Prostate gland (tissue), 2 donors: ENCODE measurements at regions not wholly inside any gene's neighbourhood (a gene's known extent, or its start where the extent isn't known, plus 50 kb on each side); places are given as distances from the start of the nearest gene placed in this dataset.

ENCODE experiments used
- DNase-seq: peaks from one replicate; pipeline ENCODE4 v3.0.0-alpha.2; 2019; ENCODE audit warnings: low spot score
- H3K27ac ChIP-seq, 2 donors: fragments of 200-600 bp; sonication (generic); 2 replicates each; pipeline ENCODE4 v1.5.1; 2017 to 2019
- H3K27me3 ChIP-seq: fragments of 200-600 bp; sonication (generic); replicated peaks from 2 replicates; pipeline ENCODE4 v1.5.1; 2019; ENCODE audit not compliant: insufficient read depth
- H3K36me3 ChIP-seq, 2 donors: fragments of 200-600 bp; sonication (generic); 1 replicate in 1 of 2; 2 replicates in 1 of 2; pipeline versions ENCODE4 v1.5.1 to v1.8.1; 2017 to 2019
- H3K4me1 ChIP-seq: fragments of 200-600 bp; sonication (generic); replicated peaks from 2 replicates; pipeline ENCODE4 v1.5.1; 2019
- H3K4me3 ChIP-seq, 2 donors: fragments of 200-600 bp; sonication (generic); 2 replicates each; pipeline ENCODE4 v1.5.1; 2017 to 2019
- H3K9me3 ChIP-seq: fragments of 200-600 bp; sonication (generic); 2 replicates; pipeline ENCODE4 v1.5.1; 2017
- CTCF ChIP-seq, 4 experiments: fragments of 200-600 bp in 2 of 4; fragments of 450-650 bp in 2 of 4; sonication (generic) in 2 of 4; IDR thresholded peaks; 1 replicate in 3 of 4; 2 replicates in 1 of 4; pipeline ENCODE4 v1.5.1; 2016 to 2019; ENCODE audit warnings: antibody characterized with exemption in 4 of 4, mild to moderate bottlenecking in 2 of 4, moderate library complexity in 2 of 4
- POLR2A ChIP-seq: fragments of 450-650 bp; IDR thresholded peaks from one replicate; pipeline ENCODE4 v1.6.1; 2016; ENCODE audit warnings: antibody characterized with exemption, mild to moderate bottlenecking
- POLR2AphosphoS5 ChIP-seq: sonication (generic); formaldehyde crosslinking; IDR thresholded peaks from one replicate; pipeline ENCODE4 v1.6.1; 2017; ENCODE audit warnings: antibody characterized with exemption
- WGBS: methylation state at CpG from one replicate; pipeline ENCODE4 v1.1.5; 2018; 5-methylcytosine and 5-hydroxymethylcytosine counted together
- intact Hi-C: fragments of 100-400 bp; cut with DNase I; formaldehyde crosslinking; loops from one replicate; pipeline ENCODE4 v1.14.2; 2022

GRCh38 chr3:3639078-3639477, 160.2 kb upstream of the LRRN1 start:
- TF ChIP-seq POLR2A (no peak), POLR2AphosphoS5 (no peak), CTCF (IDR thresholded peaks at IDR 0.05) (no peak)
- no peak for DNase-seq
- WGBS, result 95% methylated on average over 2 of the region's 2 CpGs
- Histone ChIP-seq H3K27me3 (no peaks in the 10 kb centered on the region), H3K9me3 (no peaks in the 10 kb centered on the region), H3K4me1 (no peaks in the 10 kb centered on the region), H3K27ac (no peak overlapping the region), H3K4me3 (no peak overlapping the region), H3K36me3 (no peaks in the 10 kb centered on the region)
- intact Hi-C loops, result no loop called here

GRCh38 chr3:3636815-3637214, 162.4 kb upstream of the LRRN1 start:
- peak; percentile 24 for TF ChIP-seq POLR2AphosphoS5
- no peak for TF ChIP-seq CTCF (IDR thresholded peaks at IDR 0.05)
- DNase-seq, result peak; percentile 55
- Histone ChIP-seq H3K4me1 (no peaks in the 10 kb centered on the region), H3K27me3 (no peaks in the 10 kb centered on the region), H3K27ac (no peak overlapping the region), H3K9me3 (no peaks in the 10 kb centered on the region), H3K36me3 (no peaks in the 10 kb centered on the region), H3K4me3 (no peak overlapping the region)
- intact Hi-C loops, result no loop called here
- WGBS, result 15% methylated on average over 2 of the region's 2 CpGs

- Histone ChIP-seq H3K27ac (no peak overlapping the region), H3K9me3 (no peaks in the 10 kb centered on the region), H3K27me3 (no peaks in the 10 kb centered on the region), H3K4me1 (no peaks in the 10 kb centered on the region), H3K4me3 (no peak overlapping the region), H3K36me3 (no peaks in the 10 kb centered on the region)
- 91% methylated on average over 1 of the region's 1 CpG for WGBS
- intact Hi-C loops, result no loop called here
- DNase-seq, result no peak
- TF ChIP-seq POLR2A (no peak), CTCF (IDR thresholded peaks at IDR 0.05) (no peak), POLR2AphosphoS5 (no peak)
Measured at GRCh38 chr3:3635109-3635508, 164.1 kb upstream of the LRRN1 start.

- Histone ChIP-seq H3K9me3 (no peaks in the 10 kb centered on the region), H3K4me1 (no peaks in the 10 kb centered on the region), H3K4me3 (no peak overlapping the region), H3K36me3 (no peaks in the 10 kb centered on the region), H3K27ac (no peak overlapping the region), H3K27me3 (no peaks in the 10 kb centered on the region)
- DNase-seq, result no peak
- intact Hi-C loops, result no loop called here
- 94% methylated on average over 6 of the region's 6 CpGs for WGBS
- TF ChIP-seq CTCF (IDR thresholded peaks at IDR 0.05), result no peak
- no peak for TF ChIP-seq POLR2A
- no peak for TF ChIP-seq POLR2AphosphoS5
Measured at GRCh38 chr3:3634326-3634725, 164.9 kb upstream of the LRRN1 start.

- H3K4me3 ChIP-seq, result no peak overlapping the region
- no peaks in the 10 kb centered on the region for H3K9me3 ChIP-seq
- no peaks in the 10 kb centered on the region for H3K27me3 ChIP-seq
- TF ChIP-seq CTCF (IDR thresholded peaks at IDR 0.05) (no peak), POLR2AphosphoS5 (no peak), POLR2A (no peak)
- H3K4me1 ChIP-seq, result no peaks in the 10 kb centered on the region
- no peaks in the 10 kb centered on the region for H3K36me3 ChIP-seq
- intact Hi-C loops, result no loop called here
- WGBS, result 63% methylated on average over 2 of the region's 2 CpGs
- H3K27ac ChIP-seq, result no peak overlapping the region
- no peak for DNase-seq
Measured at GRCh38 chr3:3633761-3634160, 165.5 kb upstream of the LRRN1 start.
